ENCODE measurements at regions not wholly inside any gene's neighbourhood (a gene's known extent, or its start where the extent isn't known, plus 50 kb on each side); places are given as distances from the start of the nearest gene placed in this dataset.

- TF ChIP-seq CTCF (conservative IDR thresholded peaks at IDR 0.05; ENCODE audit: control insufficient read depth, insufficient read depth, low read depth, low read length), result no peak
- no peak for DNase-seq (ENCODE audit: low read depth)
- H3K4me3 ChIP-seq (ENCODE audit: control insufficient read depth, low read depth, low read length), result no peak overlapping the region
Measured at GRCh38 chr7:79730971-79731370, 277.5 kb upstream of the MAGI2 start.

GRCh38 chr7:79723833-79724618 is 270.6 kb upstream of the MAGI2 start:
- DNase-seq (ENCODE audit: low read depth), result no peak
- TF ChIP-seq CTCF (conservative IDR thresholded peaks at IDR 0.05; ENCODE audit: control insufficient read depth, insufficient read depth, low read depth, low read length), result no peak
- H3K4me3 ChIP-seq (ENCODE audit: control insufficient read depth, low read depth, low read length), result no peak overlapping the region

GRCh38 chr7:79722217-79722616 is 268.8 kb upstream of the MAGI2 start:
- no peak for TF ChIP-seq CTCF (conservative IDR thresholded peaks at IDR 0.05; ENCODE audit: control insufficient read depth, insufficient read depth, low read depth, low read length)
- no peak overlapping the region for H3K4me3 ChIP-seq (ENCODE audit: control insufficient read depth, low read depth, low read length)
- DNase-seq (ENCODE audit: low read depth), result no peak

- no peak for TF ChIP-seq CTCF (conservative IDR thresholded peaks at IDR 0.05; ENCODE audit: control insufficient read depth, insufficient read depth, low read depth, low read length)
- H3K4me3 ChIP-seq (ENCODE audit: control insufficient read depth, low read depth, low read length), result no peak overlapping the region
- no peak for DNase-seq (ENCODE audit: low read depth)
Measured at GRCh38 chr7:79719216-79719615, 265.7 kb upstream of the MAGI2 start.

- TF ChIP-seq CTCF (conservative IDR thresholded peaks at IDR 0.05; ENCODE audit: control insufficient read depth, insufficient read depth, low read depth, low read length), result no peak
- no peak for DNase-seq (ENCODE audit: low read depth)
- no peak overlapping the region for H3K4me3 ChIP-seq (ENCODE audit: control insufficient read depth, low read depth, low read length)
Measured at GRCh38 chr7:79716329-79716728, 262.9 kb upstream of the MAGI2 start.

- TF ChIP-seq CTCF (conservative IDR thresholded peaks at IDR 0.05; ENCODE audit: control insufficient read depth, insufficient read depth, low read depth, low read length), result no peak
- DNase-seq (ENCODE audit: low read depth), result no peak
- H3K4me3 ChIP-seq (ENCODE audit: control insufficient read depth, low read depth, low read length), result no peak overlapping the region
Measured at GRCh38 chr7:79714081-79714480, 260.6 kb upstream of the MAGI2 start.
